ENCODE measurements at regions not wholly inside any gene's neighbourhood (a gene's known extent, or its start where the extent isn't known, plus 50 kb on each side); places are given as distances from the start of the nearest gene placed in this dataset.

- TF ChIP-seq EP300 (IDR thresholded peaks at IDR 0.05) (no peak), CTCF (IDR thresholded peaks at IDR 0.05) (no peak), POLR2AphosphoS5 (IDR thresholded peaks at IDR 0.05) (no peak)
Measured at GRCh38 chr4:171031338-171031737, 781.9 kb upstream of the GALNTL6 start.

All from gastroesophageal sphincter (tissue), 3 donors.